ENCODE measurements at regions not wholly inside any gene's neighbourhood (a gene's known extent, or its start where the extent isn't known, plus 50 kb on each side); places are given as distances from the start of the nearest gene placed in this dataset.

- intact Hi-C loops (cut with micrococcal nuclease; ENCODE audit: unreplicated experiment) (no loop called here), in situ Hi-C loops (cut with MboI) (no loop called here)
- ChIA-PET CTCF (no interaction called here), RAD21 (ENCODE audit: unreplicated experiment) (no interaction called here), SMC1A (ENCODE audit: uncharacterized antibody, unreplicated experiment) (no interaction called here), POLR2A (no interaction called here)
- no peak for FAIRE-seq
- H3K27me3 ChIP-seq (replicated peaks in 1 of 2; ENCODE audit: control insufficient read depth in 2 of 2, insufficient read depth in 2 of 2, low read length in 1 of 2) = no peaks in the 10 kb centered on the region; a peak in 1 of 4 replicates
- H3K79me2 ChIP-seq (ENCODE audit: control insufficient read depth, insufficient read depth, low read length) = no peaks in the 10 kb centered on the region
- DNase-seq (ENCODE audit: low read depth, low spot score) = no peak
- BruUV-seq (replicated peaks) = no TSS peak
- no peak overlapping the region for H2AFZ ChIP-seq (ENCODE audit: control insufficient read depth, low read depth, low read length)
- H3K4me2 ChIP-seq (ENCODE audit: control insufficient read depth, insufficient read depth) = no peak overlapping the region
- no peak overlapping the region for H3K9ac ChIP-seq (ENCODE audit: control insufficient read depth, insufficient read depth, low read length)
- H3K27ac ChIP-seq (ENCODE audit: control insufficient read depth, insufficient read depth) = no peak overlapping the region
- H3K4me1 ChIP-seq (ENCODE audit: control insufficient read depth, insufficient read depth, low read length) = no peaks in the 10 kb centered on the region
- no peak overlapping the region for H3K4me3 ChIP-seq
- no peaks in the 10 kb centered on the region for H4K20me1 ChIP-seq (ENCODE audit: control insufficient read depth, insufficient read depth)
- no peak for ATAC-seq
- no peak for TF ChIP-seq RELA (IDR thresholded peaks at IDR 0.05; ENCODE audit: borderline replicate concordance, partially characterized antibody)
- TF ChIP-seq WRNIP1 (IDR thresholded peaks at IDR 0.05; ENCODE audit: borderline replicate concordance, low read depth, low read length) = no peak
- no peak for TF ChIP-seq SMAD1 (IDR thresholded peaks at IDR 0.05; ENCODE audit: low read depth, partially characterized antibody)
- TF ChIP-seq FOS (IDR thresholded peaks at IDR 0.05; ENCODE audit: borderline replicate concordance, extremely low read depth, insufficient read length) = no peak
- TF ChIP-seq CBX3 (IDR thresholded peaks at IDR 0.05; ENCODE audit: borderline replicate concordance, low read depth) = no peak
- TF ChIP-seq USF1 (IDR thresholded peaks at IDR 0.05; ENCODE audit: borderline replicate concordance, extremely low read length, insufficient read depth, low read depth, low read length) = no peak
- no peak for TF ChIP-seq ZNF24 (IDR thresholded peaks at IDR 0.05)
- TF ChIP-seq CREM (IDR thresholded peaks at IDR 0.05; ENCODE audit: low read depth) = no peak
- TF ChIP-seq RUNX3 (IDR thresholded peaks at IDR 0.05; ENCODE audit: low read length) = no peak
- no peak for TF ChIP-seq SUPT20H (IDR thresholded peaks at IDR 0.05; ENCODE audit: borderline replicate concordance, control insufficient read depth, low read depth, low read length)
- TF ChIP-seq KLF5 (IDR thresholded peaks at IDR 0.05; ENCODE audit: partially characterized antibody) = no peak
- no peak for TF ChIP-seq ZNF622 (IDR thresholded peaks at IDR 0.05)
- TF ChIP-seq TARDBP (IDR thresholded peaks at IDR 0.05; ENCODE audit: borderline replicate concordance) = no peak
- no peak for TF ChIP-seq PML (IDR thresholded peaks at IDR 0.05; ENCODE audit: low read length)
- no peak for TF ChIP-seq CUX1 (IDR thresholded peaks at IDR 0.05; ENCODE audit: insufficient replicate concordance, low read depth, low read length)
- no peak for TF ChIP-seq ZBTB33 (IDR thresholded peaks at IDR 0.05)
- TF ChIP-seq LARP7 (IDR thresholded peaks at IDR 0.05) = no peak
- TF ChIP-seq JUNB (IDR thresholded peaks at IDR 0.05) = no peak
- no peak for TF ChIP-seq MTA3 (IDR thresholded peaks at IDR 0.05; ENCODE audit: borderline replicate concordance, low read length)
- 7% methylated on average over 1 of the region's 1 CpG for WGBS (ENCODE audit: insufficient coverage, insufficient replicate concordance, low lambda C conversion rate, missing lambda C conversion rate)
- no peaks in the 10 kb centered on the region for H3K9me3 ChIP-seq (replicated peaks; ENCODE audit: control insufficient read depth, insufficient read depth, low read length)
- H3K36me3 ChIP-seq (ENCODE audit: control insufficient read depth in 2 of 2, insufficient read depth in 2 of 2, low read length in 1 of 2) = no peaks in the 10 kb centered on the region
Measured at GRCh38 chrX:150310881-150311280, 52.2 kb upstream of the MAMLD1 start.
